Left ventricle myocardium superior (tissue), 1 donor: ENCODE measurements at regions not wholly inside any gene's neighbourhood (a gene's known extent, or its start where the extent isn't known, plus 50 kb on each side); places are given as distances from the start of the nearest gene placed in this dataset.

Experiments
- ATAC-seq: fragments of 200-7000 bp; cut with Tn5 transposase; one replicate; pipeline ENCODE4 v1.9.1; 2020; ENCODE audit warnings: mild to moderate bottlenecking, moderate library complexity
- DNase-seq: peaks from one replicate; pipeline ENCODE4 v3.0.0-alpha.2; 2020
- intact Hi-C: fragments of 100-400 bp; cut with micrococcal nuclease; formaldehyde crosslinking; loops from one replicate; pipeline ENCODE4 v1.11.0; 2022
- donor health status: DM: no; HTN: yes; CAD: no; lungs with severe emphysema.

DNA sequence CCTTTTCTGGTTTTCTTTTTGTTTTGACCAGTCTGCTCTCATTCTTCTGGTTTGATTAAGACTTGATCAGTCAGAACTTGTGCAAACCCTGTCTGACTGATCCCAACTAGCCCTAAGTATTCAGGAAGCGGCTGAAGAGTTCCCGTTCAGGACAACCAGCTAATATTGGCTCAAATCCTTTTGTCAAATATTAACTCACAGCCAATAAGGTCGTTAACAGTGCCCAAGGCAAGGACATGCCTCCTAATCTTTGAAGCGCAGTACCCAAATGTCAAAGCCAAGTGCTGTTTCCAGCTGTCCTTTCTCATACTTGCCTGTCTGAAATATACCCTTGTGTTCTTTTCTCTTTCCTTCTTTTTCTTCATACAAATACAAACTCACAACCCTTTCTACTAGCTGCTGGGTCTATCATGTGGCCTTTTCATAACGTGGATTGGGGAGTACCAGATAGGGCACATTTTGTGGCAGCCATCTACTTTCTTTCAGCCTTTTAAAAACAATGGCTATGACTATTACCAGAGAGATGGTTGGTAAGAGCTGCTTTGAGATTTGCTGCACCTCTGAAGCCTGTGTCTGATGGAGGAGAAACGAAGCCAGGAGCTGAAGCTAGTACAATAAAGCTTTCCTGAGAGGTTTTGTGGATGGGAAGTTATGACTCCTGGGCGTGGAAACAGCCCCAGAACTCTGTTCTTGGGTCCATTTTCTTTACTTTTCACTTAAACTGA is 266.4 kb upstream of the ZNF608 start:
- no peak for DNase-seq
- ATAC-seq = peak; percentile 78
- intact Hi-C loops = no loop called here

DNA sequence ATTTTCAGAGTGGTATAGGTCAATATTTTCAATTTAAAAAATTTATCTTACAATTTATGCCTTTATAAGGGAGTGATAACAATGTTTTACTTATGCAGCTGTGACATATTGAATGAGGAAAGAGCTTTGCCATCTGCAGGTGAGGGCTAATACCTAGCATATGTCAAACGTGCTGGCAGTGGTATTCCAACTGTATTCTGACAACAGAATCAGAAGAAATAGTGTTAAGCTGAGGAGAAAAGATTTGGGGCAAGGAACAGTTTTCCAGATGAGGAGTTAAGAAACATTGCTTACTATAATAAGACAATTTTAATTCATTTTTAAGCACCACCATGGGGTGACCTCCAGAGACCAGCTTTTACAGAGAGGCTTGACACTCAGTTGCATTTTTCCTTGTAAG is 267.8 kb upstream of the ZNF608 start:
- intact Hi-C loops = no loop called here

DNA sequence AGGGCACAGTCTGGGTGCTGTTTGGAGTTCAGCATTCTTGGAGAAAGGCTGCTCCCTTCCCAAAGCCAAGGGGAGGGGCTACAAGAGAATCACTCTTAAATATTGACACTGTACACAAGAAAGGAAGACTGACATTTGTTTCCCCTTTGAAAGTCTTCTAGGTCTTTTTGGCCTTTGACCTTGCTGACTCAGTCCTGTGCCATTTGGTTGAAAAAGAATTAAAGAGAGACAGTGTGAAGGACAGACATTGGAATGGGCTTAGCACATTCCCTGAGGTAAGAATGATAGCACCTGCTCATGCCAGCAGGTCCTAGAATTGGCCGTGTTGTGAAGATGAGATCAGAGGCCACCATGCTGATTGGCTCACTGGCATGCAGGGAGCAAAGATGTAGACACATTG is 271.4 kb upstream of the ZNF608 start:
- intact Hi-C loops = no loop called here
- ATAC-seq (no peak), DNase-seq (no peak)

More for the DNA sequence above, 267.8 kb upstream of the ZNF608 start:
- ATAC-seq (no peak), DNase-seq (no peak)

DNA sequence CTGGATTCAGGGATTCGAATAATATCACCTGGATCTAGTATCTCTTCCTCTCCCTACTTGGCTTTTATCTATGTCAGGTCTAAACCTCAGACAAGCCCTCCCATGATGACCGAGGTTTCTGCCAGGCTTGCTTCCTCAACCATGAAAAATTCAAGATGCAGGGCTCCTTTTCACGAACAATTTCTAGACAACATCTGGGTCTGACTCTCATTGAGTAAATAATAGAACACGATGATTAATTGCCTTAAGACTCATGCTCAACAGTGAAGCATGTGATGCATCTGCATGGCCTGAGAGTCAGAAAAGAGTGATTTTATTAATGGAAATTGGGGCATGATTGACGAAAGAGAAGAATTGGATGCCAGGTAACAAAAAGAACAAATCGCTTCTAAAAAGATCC is 277.2 kb upstream of the ZNF608 start:
- intact Hi-C loops = no loop called here
- DNase-seq (no peak), ATAC-seq (no peak)

DNA sequence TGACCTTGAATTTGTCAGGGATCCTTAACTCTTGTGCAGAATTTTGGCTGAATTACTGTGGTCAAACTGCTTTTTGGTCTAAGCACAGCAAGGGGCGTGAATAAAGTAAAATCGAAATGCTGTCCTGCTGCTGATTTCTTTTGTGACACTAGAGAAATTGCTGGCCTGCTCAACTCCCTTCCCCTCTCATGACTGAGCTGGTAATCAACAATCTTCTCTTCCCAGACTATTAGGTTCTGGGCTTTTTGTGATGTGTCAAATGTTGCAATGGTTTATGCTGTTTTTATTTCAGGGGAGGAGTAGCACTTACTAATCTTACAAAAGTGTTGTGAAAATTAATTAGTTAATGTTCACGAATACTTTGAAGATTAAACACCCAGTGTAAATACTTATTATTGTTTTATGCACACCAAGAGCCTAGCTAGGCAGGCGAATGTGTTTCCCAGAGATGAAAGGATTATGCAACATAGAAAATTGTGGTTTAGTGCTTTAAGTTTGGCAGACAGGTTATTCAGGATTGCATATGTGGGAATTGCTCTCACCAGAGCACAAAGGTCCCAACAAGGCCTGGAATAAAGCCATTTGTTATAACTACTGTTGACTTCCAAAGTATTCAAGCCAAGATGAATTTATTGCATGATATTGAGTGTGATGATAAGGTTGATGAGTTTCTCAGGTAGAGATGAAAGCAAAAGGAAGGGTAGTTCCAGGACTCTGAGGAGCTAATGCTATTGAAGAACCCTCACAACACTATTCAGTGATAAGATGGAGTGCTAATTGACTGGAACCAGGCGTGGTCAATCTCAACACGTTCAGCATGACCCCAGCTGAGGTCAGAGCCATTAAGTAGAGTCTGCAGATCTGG is 280.7 kb upstream of the ZNF608 start:
- ATAC-seq = peak; percentile 96
- intact Hi-C loops = no loop called here

DNA sequence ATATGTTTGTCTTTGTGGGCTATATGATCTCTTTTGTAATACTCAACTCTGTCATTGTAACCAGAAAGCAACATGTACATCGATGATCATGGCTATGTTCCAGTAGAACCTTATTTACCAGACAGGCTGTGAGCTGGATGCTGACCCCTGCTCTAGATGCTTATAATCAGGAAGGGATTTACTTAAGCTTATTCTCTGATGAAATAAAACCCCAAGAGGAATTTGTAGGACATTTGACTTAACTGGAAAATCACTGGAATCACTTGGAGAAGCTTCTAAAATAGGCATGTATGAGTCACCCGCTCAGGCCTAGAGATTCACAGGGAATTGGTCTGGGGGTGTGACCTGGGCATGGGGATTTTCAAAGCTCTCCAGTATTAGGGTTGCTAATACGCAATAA is 285.8 kb upstream of the ZNF608 start:
- DNase-seq (no peak), ATAC-seq (peak; percentile 22)
- intact Hi-C loops = no loop called here

More for the DNA sequence above, 280.7 kb upstream of the ZNF608 start:
- DNase-seq = no peak

DNA sequence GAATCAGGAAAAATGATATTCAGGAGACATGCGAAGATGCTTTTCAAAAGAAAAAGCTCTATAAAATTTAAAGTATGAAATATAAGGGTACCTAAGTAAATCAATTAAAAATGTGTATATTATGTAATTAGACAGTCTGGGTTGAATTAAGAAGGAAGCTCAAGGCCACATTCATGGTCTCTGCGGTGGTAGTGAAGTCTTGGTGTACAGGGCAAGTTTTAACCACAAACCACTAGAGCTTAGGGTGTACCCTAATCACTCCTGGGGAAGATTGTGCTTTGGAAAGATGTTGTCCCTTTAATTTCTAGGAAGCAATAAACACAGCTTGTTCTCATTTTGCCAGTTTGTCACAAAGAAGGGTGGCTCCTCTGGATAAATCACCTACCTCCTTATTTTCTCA is 287.2 kb upstream of the ZNF608 start:
- ATAC-seq = no peak

DNA sequence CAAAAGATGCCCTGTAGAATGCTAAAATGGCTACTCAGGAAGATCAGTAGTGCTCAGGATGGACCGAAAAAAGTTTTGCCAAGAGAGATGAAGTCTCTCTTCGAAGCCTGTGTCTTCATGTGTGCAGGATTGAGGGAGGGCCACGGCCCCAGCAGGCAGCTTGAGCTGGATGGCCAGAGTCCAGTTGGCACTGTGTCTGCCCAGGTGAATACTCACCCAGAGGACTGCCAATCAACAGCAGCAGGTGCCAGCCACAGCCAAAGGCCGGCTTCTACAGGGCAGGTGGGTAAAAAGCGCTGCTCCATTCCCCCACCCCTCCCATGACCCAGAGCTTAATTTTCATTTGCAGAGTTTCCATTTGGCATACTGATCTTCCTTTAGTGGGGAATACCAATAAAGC is 287.9 kb upstream of the ZNF608 start:
- DNase-seq = no peak
- ATAC-seq = no peak
- intact Hi-C loops = no loop called here

More for the DNA sequence above, 287.2 kb upstream of the ZNF608 start:
- no peak for DNase-seq
- intact Hi-C loops = no loop called here

DNA sequence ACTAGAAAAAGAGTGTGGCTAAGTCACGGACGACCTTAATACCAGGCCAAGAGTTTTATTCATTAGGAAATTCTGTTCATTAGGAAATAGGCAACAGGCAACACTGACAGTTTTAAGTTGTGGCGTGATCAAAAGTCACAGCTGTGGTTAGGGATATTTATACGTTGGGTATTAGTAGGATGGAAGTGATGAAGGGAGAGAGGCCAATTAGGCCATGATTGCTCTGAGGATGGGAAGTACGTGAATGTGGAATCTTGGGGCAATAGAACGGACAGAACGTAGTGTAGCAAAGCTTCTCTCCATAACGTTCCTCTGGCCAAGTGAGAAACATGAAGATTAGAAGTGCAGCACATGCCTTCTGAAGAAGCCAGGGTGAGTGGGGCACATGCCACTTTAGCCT is 290.1 kb upstream of the ZNF608 start:
- no peak for DNase-seq
- intact Hi-C loops = no loop called here
- ATAC-seq = no peak

DNA sequence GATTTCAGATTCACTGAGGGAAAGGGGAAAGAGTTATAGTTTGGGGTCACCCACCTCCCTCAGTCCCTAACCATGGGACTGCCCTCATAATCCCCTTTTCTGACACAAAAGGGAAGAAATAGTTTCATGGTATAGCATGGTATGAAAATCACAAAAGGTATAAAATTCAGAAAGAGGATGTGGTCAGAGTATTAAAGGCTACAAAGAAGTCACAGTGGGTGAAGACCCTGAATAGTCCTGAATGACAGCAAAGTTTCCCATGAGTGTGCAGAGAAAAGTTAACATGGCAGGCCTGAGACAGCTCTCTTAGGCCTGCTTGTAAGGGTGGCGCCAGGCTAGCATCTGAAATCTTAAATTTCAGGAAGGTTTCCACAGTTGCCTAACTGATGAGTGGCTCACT is 290.6 kb upstream of the ZNF608 start:
- no peak for DNase-seq
- intact Hi-C loops = no loop called here
- ATAC-seq = no peak

DNA sequence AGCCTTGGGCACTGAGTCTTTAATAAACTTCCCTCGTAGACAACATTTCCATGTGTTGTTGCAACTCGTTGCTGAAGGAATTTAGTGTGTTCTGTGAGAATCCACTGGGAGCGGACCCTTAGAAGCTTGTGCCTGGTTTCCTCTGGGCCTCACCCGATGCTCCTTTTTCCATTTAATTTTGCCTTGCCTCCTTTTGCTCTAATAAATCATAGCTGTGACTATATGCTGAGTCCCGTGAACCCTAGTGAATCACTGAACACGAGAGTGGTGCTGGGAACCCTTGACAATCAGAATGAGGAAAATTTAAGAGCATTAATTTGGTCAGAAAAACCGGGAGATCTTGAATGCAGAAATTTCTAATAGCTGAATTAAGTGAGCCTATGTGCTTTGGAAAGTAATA is 291.1 kb upstream of the ZNF608 start:
- intact Hi-C loops = no loop called here

DNA sequence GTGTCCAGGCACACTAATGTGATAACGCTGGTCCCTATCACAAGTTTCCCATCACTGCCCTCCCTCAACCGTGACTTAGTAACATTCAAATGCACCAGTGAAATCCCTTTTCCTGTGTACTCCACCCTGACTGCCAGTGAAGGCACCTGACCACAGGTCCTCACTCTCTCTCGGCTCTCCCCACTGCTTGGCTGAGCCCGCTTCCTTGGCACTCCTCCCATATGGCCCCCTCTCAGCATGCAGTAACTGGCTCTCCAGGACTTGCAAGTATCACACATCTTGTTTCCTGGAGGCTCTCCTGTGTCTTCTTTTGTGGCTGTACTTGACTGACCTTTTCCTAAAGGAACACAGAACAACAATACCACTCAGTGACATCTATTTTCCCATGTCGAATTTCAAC is 292.0 kb upstream of the ZNF608 start:
- ATAC-seq = no peak
- no peak for DNase-seq
- intact Hi-C loops = no loop called here

More for the DNA sequence above, 291.1 kb upstream of the ZNF608 start:
- ATAC-seq = no peak
- no peak for DNase-seq

DNA sequence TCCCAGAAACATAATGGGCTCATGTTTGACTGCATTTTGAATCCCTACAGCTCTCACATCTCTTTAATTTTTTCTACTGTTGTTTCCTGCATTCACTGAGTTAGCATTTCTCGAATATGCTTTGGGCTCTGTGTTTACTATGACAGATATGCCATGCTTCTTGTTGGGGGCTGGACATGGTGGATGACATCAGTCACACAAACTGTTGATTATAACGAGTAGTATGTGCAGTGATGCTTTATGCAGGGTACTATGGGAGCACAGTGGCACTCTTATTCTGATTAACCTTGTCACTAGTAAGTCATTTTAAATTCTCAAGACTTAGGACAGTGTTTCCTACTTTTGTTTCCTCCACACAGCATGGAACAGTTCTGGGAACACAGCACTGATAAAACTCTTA is 295.4 kb upstream of the ZNF608 start:
- ATAC-seq (no peak), DNase-seq (no peak)
- intact Hi-C loops = no loop called here

DNA sequence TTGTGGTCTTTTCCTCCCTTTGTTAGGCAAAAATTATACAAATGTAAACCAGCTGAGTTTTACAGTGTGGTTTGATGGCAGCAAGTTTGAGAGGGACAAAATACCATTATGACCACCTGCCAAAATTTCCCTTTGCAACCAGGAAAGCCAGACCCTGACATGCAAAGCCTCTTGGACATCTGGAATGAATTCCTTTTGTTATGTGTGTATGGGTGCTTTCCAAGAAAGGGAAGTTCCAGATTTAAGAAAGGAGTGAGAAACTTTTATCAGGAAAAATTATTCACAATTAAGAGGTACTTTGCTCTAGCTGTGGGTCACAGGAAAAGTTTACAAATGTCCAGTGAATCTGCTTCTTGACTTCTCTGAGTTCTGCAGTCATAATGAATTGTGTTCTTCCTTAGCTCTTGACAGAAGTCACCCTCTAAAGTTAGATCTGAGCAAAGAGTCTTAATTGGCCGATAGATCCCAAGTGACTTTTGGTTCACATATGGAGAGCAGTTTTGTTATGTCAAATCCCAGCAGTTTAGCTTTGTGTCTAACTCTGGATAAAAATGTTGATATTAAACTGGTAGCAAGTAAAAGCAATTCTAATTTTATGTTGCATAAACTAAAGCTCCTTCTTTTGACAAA is 295.9 kb upstream of the ZNF608 start:
- ATAC-seq = no peak
- intact Hi-C loops = no loop called here
- DNase-seq = no peak

DNA sequence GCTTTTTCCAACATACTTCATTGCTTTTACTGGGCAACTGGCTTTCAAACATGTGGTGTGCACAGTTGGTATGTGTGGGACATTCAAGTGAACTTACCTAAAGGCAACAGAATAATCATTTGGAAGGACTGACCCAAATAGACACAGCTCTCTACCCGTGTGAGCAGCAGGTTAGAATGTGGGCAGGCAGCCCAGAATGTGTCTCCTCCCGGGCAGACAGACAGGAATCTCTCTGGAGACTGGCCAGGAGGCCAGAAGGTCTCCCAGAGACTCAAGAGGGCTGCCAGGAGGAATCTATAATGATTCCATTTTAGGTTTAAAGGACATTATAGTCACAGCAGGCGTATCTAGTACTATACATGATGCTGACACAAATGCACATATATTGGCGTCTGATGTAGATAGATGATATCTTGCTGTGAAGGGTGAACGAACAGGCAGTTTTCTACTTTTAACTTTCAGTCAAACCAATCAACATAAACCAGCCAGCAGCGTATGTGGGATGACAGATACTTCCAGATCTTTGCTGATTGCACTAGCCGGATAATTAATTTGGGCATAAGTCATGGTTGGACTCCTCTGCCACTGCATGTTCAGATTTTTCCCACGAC is 297.4 kb upstream of the ZNF608 start:
- ATAC-seq (peak; percentile 98), DNase-seq (peak; percentile 85)
- intact Hi-C loops = no loop called here

DNA sequence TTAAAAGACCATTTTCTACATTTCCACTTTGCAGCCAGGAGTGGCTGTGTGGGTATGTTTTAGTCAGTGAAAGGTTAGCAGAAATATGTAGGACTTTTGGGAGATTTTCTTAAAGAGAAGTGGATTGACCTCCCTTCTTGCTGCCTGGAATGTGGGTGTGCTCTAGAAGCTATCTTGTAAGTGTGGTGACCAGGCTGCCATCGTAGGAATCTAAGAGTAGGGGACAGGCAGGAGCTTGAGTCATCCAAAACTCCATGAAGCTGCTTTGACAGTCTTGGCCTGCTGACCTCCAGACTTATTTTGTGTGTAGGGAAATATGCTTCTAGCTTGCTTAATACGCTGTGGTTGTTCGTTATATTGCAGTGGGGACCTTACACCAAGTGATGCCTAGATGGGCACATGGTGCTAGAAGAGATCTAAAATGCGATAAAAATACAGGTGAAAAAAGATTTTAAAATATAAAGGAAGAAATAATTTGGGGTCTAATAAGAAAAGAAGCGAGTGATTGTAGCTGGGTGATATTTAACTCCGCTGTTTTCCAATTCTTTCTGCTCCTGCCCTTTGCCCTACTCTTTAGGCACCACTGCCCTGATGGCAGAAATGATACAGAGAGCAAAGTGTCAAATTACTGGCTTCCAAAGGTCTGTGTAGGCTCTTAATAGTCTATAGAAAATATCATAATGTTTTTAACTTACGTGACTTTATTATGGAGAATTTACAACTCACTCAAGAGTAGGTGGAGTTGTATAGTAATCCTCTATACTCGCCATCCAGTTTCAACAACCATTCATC is 298.2 kb upstream of the ZNF608 start:
- no peak for ATAC-seq
- DNase-seq = no peak
- intact Hi-C loops = no loop called here

DNA sequence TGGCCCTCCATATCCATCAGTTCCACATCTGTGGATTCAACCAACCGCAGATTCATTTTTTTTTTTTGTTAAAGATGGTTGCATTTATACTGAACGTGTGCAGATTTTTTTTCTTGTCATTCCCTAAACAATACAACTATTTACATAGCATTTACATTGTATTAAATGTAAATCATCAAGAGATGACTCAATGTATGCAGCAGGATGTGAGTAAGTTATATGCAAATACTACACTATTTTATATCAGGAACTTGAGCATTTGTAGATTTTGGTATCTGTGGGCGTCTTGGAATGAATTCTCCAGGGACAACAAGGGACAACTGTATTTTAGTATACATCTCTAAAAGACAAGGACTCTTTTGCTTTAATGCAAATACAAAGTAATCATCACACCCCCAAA is 299.2 kb upstream of the ZNF608 start:
- intact Hi-C loops = no loop called here
- ATAC-seq (no peak), DNase-seq (no peak)

DNA sequence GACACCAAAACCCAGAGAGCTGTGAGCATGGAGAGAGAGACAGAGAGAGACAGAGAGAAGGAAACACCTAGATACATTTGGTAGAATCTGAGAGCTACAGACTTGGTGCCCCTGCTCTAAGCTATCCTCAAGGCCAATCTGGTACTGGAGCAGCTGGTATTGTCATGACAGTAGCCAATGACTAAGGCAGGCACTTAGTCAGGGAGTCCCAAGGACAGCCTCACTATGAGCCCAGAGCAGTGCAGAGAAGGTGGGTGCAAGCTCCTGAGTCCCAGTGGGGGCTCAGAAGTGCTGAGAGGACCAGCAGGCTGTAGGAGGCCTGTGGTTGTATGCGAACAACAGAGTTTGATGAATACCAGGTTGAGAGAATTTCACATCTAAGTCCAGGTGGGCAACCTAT is 300.4 kb upstream of the ZNF608 start:
- ATAC-seq (no peak), DNase-seq (no peak)
- intact Hi-C loops = no loop called here

DNA sequence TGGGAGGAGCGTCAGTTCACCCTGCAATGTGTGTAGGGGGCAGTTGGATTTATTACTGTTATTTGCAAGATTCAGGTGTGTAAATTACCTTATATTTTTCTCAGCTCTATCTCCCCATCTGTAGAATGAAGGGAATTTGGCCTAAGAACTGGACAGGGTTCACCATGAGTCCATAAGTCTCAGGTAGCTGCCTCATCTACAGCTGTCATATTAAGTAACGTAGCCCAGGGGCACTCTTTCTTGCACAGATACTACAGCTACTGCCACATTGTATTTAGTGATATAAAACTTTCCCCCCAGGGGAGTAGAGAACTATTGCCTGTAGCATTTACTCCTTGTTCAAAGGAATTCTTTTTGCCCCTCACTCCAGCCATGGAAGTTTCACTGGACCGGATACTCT is 301.4 kb upstream of the ZNF608 start:
- ATAC-seq (no peak), DNase-seq (no peak)
- intact Hi-C loops = no loop called here
